Endothelial cell of umbilical vein (primary cell): ENCODE measurements at regions not wholly inside any gene's neighbourhood (a gene's known extent, or its start where the extent isn't known, plus 50 kb on each side); places are given as distances from the start of the nearest gene placed in this dataset.

ENCODE experiments used
- BruUV-seq: library from RNA; stranded (reverse); fragments of 400-500 nt; replicated peaks from 2 replicates; lab custom pipeline; 2021; lab: Mats Ljungman, UMichigan
- CTCF ChIA-PET: fragments of 300-600, 350-600 bp; sonication (Branson Sonifier 250); formaldehyde crosslinking; loops from one replicate; lab custom pipeline; 2021; ENCODE audit warnings: antibody characterized with exemption, inconsistent platforms; lab: Charles Lee
- POLR2A ChIA-PET: fragments of 300-600, 350-600 bp; sonication (Branson Sonifier 250); formaldehyde crosslinking; loops from one replicate; lab custom pipeline; 2021; ENCODE audit warnings: antibody characterized with exemption, inconsistent platforms; lab: Charles Lee
- DNase-seq: peaks from one replicate; pipeline ENCODE4 v3.0.0-alpha.2; 2011; ENCODE audit warnings: low read depth, low spot score
- FAIRE-seq: peaks from 2 replicates; lab custom pipeline; 2011; peaks lifted over from hg19 to GRCh38; lab: Jason Lieb, UNC
- H2AFZ ChIP-seq: 2 replicates; pipeline ENCODE4 v1.6.0; 2012; ENCODE audit warnings: low read depth, low read length, control low read depth, inconsistent platforms
- H3K27ac ChIP-seq: 2 replicates; pipeline ENCODE4 v1.5.1; 2011; ENCODE audit warnings: low read depth, mild to moderate bottlenecking, control low read depth, low read length, moderate library complexity; ENCODE audit not compliant: insufficient read depth
- H3K27me3 ChIP-seq, 2 experiments: 2 replicates each; pipeline versions ENCODE4 v1.6.0 to v1.6.1; 2011; ENCODE audit warnings: low read length in 2 of 2, mixed read lengths in 1 of 2; ENCODE audit not compliant: control insufficient read depth in 2 of 2, insufficient read depth in 2 of 2
- H3K36me3 ChIP-seq, 2 experiments: 2 replicates in 1 of 2; 3 replicates in 1 of 2; pipeline ENCODE4 v1.5.1; 2011; ENCODE audit warnings: low read length in 2 of 2, mild to moderate bottlenecking in 1 of 2, moderate library complexity in 1 of 2; ENCODE audit not compliant: control insufficient read depth in 2 of 2, insufficient read depth in 2 of 2; ENCODE audit errors: extremely low read depth in 1 of 2
- H3K4me1 ChIP-seq: 3 replicates; pipeline ENCODE4 v1.5.1; 2011; ENCODE audit warnings: mild to moderate bottlenecking, low read length; ENCODE audit not compliant: control insufficient read depth, insufficient read depth; ENCODE audit errors: extremely low read depth
- H3K4me2 ChIP-seq: 2 replicates; pipeline ENCODE4 v1.6.1; 2011; ENCODE audit warnings: low read length, control low read depth, mixed read lengths; ENCODE audit not compliant: insufficient read depth
- H3K4me3 ChIP-seq, 3 experiments: fragments of 200-600 bp in 1 of 3; sonication (generic), shearing (Covaris generic) in 1 of 3; replicated peaks in 1 of 3; 2 replicates each; pipeline ENCODE4 v1.5.1; 2011 to 2016; ENCODE audit warnings: control low read depth in 3 of 3, low read length in 3 of 3, mild to moderate bottlenecking in 2 of 3, inconsistent platforms in 1 of 3, low read depth in 1 of 3, moderate library complexity in 1 of 3; ENCODE audit not compliant: insufficient read depth in 1 of 3
- H3K79me2 ChIP-seq: 2 replicates; pipeline ENCODE4 v1.6.0; 2012; ENCODE audit warnings: low read length, inconsistent platforms; ENCODE audit not compliant: control insufficient read depth, insufficient read depth
- H3K9ac ChIP-seq: replicated peaks from 2 replicates; pipeline ENCODE3; 2011; ENCODE audit warnings: low read length, control low read depth; ENCODE audit not compliant: insufficient read depth; ENCODE audit errors: extremely low read depth
- H3K9me1 ChIP-seq: replicated peaks from 3 replicates; pipeline ENCODE4 v1.6.0; 2011; ENCODE audit warnings: mild to moderate bottlenecking, low read length; ENCODE audit not compliant: control insufficient read depth, insufficient read depth; ENCODE audit errors: extremely low read depth
- H3K9me3 ChIP-seq: replicated peaks from 2 replicates; pipeline ENCODE4 v1.5.1; 2012; ENCODE audit warnings: low read length, inconsistent platforms; ENCODE audit not compliant: control insufficient read depth, insufficient read depth
- H4K20me1 ChIP-seq: replicated peaks from 2 replicates; pipeline ENCODE3; 2011; ENCODE audit warnings: mild to moderate bottlenecking, low read length; ENCODE audit not compliant: control insufficient read depth, insufficient read depth; ENCODE audit errors: extremely low read depth
- CTCF ChIP-seq, 2 donors: IDR thresholded peaks; 1 replicate in 1 of 2; 2 replicates in 1 of 2; pipeline ENCODE4 v1.5.1; 2011; ENCODE audit warnings: low read length in 2 of 2, mild to moderate bottlenecking in 2 of 2, moderate library complexity in 2 of 2, control low read depth in 1 of 2, inconsistent platforms in 1 of 2, low read depth in 1 of 2; ENCODE audit not compliant: insufficient read depth in 1 of 2; ENCODE audit errors: extremely low read depth in 1 of 2
- EZH2 ChIP-seq: IDR thresholded peaks from 2 replicates; pipeline ENCODE4 v1.6.1; 2012; ENCODE audit warnings: borderline replicate concordance, low read depth, mild to moderate bottlenecking, moderate library complexity, low read length, inconsistent platforms; ENCODE audit not compliant: severe bottlenecking
- FOS ChIP-seq: IDR thresholded peaks from 2 replicates; pipeline ENCODE4 v1.6.1; 2011; ENCODE audit warnings: mild to moderate bottlenecking, low read length, moderate library complexity, borderline replicate concordance; ENCODE audit not compliant: insufficient read depth
- GATA2 ChIP-seq: IDR thresholded peaks from 2 replicates; pipeline ENCODE4 v1.7.0; 2011; ENCODE audit warnings: low read depth, mild to moderate bottlenecking, moderate library complexity, mixed read lengths, low read length; ENCODE audit not compliant: insufficient read length, insufficient read depth
- JUN ChIP-seq: IDR thresholded peaks from 2 replicates; pipeline ENCODE4 v1.6.1; 2011; ENCODE audit warnings: borderline replicate concordance, low read depth; ENCODE audit not compliant: insufficient read length, insufficient read depth
- MAX ChIP-seq: IDR thresholded peaks from 2 replicates; pipeline ENCODE4 v1.6.1; 2011; ENCODE audit not compliant: insufficient read depth, insufficient read length
- MYC ChIP-seq: IDR thresholded peaks from one replicate; pipeline ENCODE4 v1.6.1; 2011; ENCODE audit warnings: mild to moderate bottlenecking, low read depth, low read length
- POLR2A ChIP-seq: IDR thresholded peaks from 2 replicates; pipeline ENCODE4 v1.6.1; 2012; ENCODE audit warnings: low read depth, mild to moderate bottlenecking, control low read depth, low read length
- POLR2AphosphoS5 ChIP-seq: IDR thresholded peaks from 2 replicates; pipeline ENCODE4 v1.6.1; 2012; ENCODE audit warnings: low read depth, mild to moderate bottlenecking, control low read depth, low read length, moderate library complexity; ENCODE audit not compliant: insufficient read depth
- dilution Hi-C: fragments of 300-500 bp; cut with MboI; formaldehyde crosslinking; loops from one replicate; pipeline ENCODE4 v1.15.0; 2019; ENCODE audit warnings: low sequenced_read_pairs; ENCODE audit not compliant: extremely low pct_ligation_motif_present
- intact Hi-C: fragments of 100-400 bp; cut with micrococcal nuclease; formaldehyde crosslinking; loops from one replicate; pipeline ENCODE4 v1.10.0; 2022

GRCh38 chr7:53094191-53094590 is 58.8 kb downstream of the POM121L12 start:
- Histone ChIP-seq H3K4me2 (no peak overlapping the region), H3K4me1 (peaks cover 19% of the 10 kb centered on the region), H3K4me3 (no peak overlapping the region), H4K20me1 (no peaks in the 10 kb centered on the region), H3K27me3 (no peaks in the 10 kb centered on the region), H3K36me3 (no peaks in the 10 kb centered on the region), H3K9me3 (no peaks in the 10 kb centered on the region), H3K9me1 (no peaks in the 10 kb centered on the region), H3K79me2 (no peaks in the 10 kb centered on the region), H2AFZ (no peak overlapping the region), H3K9ac (no peak overlapping the region), H3K27ac (no peak overlapping the region)
- no peak for FAIRE-seq
- TF ChIP-seq FOS, result no peak
- TF ChIP-seq POLR2AphosphoS5, result no peak
- TF ChIP-seq MYC, result no peak
- no peak for TF ChIP-seq MAX
- no peak for TF ChIP-seq EZH2
- TF ChIP-seq CTCF (IDR thresholded peaks at IDR 0.05; ENCODE audit: extremely low read depth in 1 of 2, insufficient read depth in 1 of 2, low read depth in 1 of 2, low read length in 2 of 2), result no peak
- TF ChIP-seq JUN, result no peak
- no peak for TF ChIP-seq POLR2A
- no peak for TF ChIP-seq GATA2
- DNase-seq, result no peak
- ChIA-PET POLR2A (no interaction called here), CTCF (no interaction called here)
- intact Hi-C loops (loop anchor here (10.0 kb wide), 1 partner anchor 429 kb away; no protein-coding TSS in a partner anchor), dilution Hi-C loops (no loop called here)
- no TSS peak for BruUV-seq
